ENCODE measurements at regions not wholly inside any gene's neighbourhood (a gene's known extent, or its start where the extent isn't known, plus 50 kb on each side); places are given as distances from the start of the nearest gene placed in this dataset.
A peak's percentile ranks its signal among the peaks of the same experiment; 100 is the strongest.

- DNase-seq (ENCODE audit: extremely low read depth, low read depth) = no peak
These were observed 232.0 kb downstream of the SNCA start for GRCh38 chr4:89604951-89605350.

- DNase-seq (ENCODE audit: extremely low read depth, low read depth) = no peak
These were observed 237.9 kb downstream of the SNCA start for GRCh38 chr4:89599026-89599425.

- peak; percentile 18 for DNase-seq (ENCODE audit: extremely low read depth, low read depth)
These were observed 238.4 kb downstream of the SNCA start for GRCh38 chr4:89598602-89599001.

- no peak for DNase-seq (ENCODE audit: extremely low read depth, low read depth)
These were observed 241.7 kb downstream of the SNCA start for GRCh38 chr4:89595125-89595789.

DNA sequence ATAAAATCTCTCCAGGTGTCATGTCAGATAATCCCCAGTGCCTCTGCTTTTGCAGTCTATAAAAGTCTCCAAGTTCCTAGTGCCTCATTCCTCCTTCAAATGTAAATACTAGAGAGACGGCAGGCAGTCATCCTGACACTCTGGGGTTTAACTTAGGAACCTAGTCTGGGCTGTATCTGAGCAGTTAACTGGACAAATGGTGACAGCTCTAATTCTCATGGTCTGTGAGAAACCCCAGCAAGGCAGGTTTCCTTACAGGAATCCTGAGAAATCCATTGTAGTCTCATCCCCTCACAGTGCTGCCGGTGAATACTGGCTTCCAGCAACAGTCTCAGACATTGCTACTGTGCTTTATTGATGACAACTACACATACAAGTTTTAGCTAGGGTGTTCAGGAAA, 246.8 kb downstream of the SNCA start:
- no peak for DNase-seq (ENCODE audit: extremely low read depth, low read depth)

- no peak for DNase-seq (ENCODE audit: extremely low read depth, low read depth)
These were observed 248.5 kb downstream of the SNCA start for GRCh38 chr4:89588421-89588820.

- no peak for DNase-seq (ENCODE audit: extremely low read depth, low read depth)
These were observed 249.6 kb downstream of the SNCA start for GRCh38 chr4:89587364-89587763.

DNA sequence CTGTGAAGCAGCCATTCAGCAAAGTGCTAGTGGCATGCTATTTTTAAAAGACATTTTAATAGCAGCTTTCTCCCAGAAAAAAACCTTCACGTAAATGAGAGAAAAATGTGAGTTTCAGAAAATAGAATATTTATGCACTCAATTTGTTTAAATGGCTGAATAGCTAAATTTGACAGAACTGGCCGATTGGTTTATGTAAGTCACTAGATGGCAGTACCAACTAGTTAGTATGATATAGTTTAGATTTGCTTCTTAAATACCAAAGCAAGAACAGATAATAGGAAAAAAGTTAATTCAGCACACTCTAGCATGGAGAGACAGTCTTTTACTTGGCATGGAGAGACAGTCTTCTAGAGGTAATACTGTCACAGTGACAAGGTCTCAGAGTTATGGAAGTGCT, 250.1 kb downstream of the SNCA start:
- peak; percentile 7 for DNase-seq (ENCODE audit: extremely low read depth, low read depth)

DNA sequence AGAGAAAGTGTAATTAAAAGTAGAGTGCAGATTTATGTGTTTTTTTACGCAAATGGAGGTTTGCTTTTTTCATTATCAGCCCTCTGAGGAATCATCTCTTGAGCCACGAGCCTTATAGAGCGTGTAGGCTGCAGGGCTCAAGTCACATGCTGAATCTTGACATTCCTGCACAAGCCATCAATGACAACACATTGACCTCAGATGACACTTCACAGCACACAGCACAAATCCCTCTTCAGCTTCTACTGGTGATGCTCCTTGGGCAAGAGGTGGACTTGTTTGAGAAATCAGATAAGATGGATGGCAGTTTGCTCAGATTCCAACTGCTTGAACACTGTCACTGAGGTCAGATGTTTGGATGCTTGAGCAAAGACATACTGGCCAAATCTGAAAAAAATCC, 250.6 kb downstream of the SNCA start:
- DNase-seq (ENCODE audit: extremely low read depth, low read depth) = no peak

DNA sequence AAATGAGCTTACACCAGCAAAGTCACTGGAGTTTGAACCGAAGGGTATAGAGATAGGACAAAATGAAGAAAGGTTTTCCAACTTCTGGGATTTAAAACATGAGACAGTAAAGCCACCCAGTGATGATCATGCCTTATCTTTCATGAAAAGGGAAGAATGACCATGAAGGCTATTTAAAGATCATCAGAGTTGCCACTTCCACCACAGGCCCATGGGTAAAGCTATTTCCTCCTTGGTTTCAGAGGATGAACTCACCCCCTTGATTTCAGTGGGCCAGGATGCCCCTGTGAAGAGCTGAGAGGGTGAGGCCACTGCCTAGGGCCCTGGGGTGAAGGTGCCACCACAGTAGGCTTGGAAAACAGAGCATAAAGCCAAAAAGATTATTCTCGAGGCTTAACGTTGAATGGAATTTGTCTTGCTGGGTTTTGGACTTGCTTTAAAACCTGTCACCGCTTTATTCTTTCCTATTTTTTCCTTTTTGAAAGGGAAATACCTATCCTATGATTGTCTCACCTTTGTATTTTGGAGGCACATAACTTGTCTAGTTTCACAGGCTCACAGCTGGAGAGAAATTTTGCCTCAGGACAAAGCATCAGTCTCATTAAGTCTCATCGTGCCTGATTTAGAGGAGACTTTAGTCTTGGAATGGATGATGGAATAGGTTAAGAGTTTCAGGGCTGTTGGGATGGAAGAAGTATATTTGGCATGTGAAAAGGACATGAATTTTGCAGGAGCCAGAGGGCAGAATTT, 254.0 kb downstream of the SNCA start:
- DNase-seq (ENCODE audit: extremely low read depth, low read depth) = no peak

GRCh38 chr4:89579771-89580170, 257.2 kb downstream of the SNCA start:
- DNase-seq (ENCODE audit: extremely low read depth, low read depth) = no peak

- DNase-seq (ENCODE audit: extremely low read depth, low read depth) = no peak
These were observed 260.7 kb downstream of the SNCA start for GRCh38 chr4:89576246-89576645.

GRCh38 chr4:89575840-89576239, 261.1 kb downstream of the SNCA start:
- no peak for DNase-seq (ENCODE audit: extremely low read depth, low read depth)

GRCh38 chr4:89574176-89574575, 262.8 kb downstream of the SNCA start:
- DNase-seq (ENCODE audit: extremely low read depth, low read depth) = no peak

DNA sequence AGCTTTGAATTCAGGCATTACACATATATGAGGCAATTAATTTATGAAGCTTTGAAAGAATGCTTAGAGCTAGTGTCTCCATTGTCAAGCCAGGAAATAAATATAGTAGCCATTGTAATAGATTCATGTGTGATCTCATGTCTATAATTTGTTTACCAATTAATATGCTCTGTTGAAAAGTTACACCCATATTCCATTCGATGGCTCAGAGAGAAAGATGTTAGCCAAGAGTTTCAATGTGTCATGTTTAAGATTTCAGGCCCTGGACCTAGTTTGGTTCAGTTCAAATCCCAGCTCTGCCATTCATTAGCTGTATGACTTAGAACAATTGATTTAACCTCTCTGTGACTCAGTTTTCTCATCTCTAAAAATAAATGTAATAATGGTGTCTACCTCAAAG, 263.3 kb downstream of the SNCA start:
- DNase-seq (ENCODE audit: extremely low read depth, low read depth) = no peak

- no peak for DNase-seq (ENCODE audit: extremely low read depth, low read depth)
These were observed 264.6 kb downstream of the SNCA start for GRCh38 chr4:89572224-89572858.

DNA sequence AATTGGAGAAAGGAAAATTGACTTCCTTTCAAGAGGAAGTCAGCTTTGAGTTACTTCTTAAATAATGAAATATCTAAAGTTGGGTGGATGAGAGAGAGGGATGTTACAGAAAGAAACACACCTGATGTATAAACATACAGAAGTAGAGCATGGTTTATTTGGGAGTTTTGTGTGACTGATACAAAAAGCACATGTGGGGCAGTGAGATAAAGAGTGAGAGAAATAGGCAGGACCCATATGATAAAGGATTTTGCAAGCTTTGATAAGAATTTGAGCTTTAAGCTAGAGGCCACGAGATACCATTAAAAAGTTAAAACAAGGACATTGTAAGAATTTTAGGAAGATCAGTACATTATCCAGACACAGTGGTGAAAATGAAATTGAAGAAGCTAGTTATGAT, 263.3 kb upstream of the GPRIN3 start:
- DNase-seq (ENCODE audit: extremely low read depth, low read depth) = no peak

GRCh38 chr4:89567936-89568335, 260.3 kb upstream of the GPRIN3 start:
- DNase-seq (ENCODE audit: extremely low read depth, low read depth) = no peak

DNA sequence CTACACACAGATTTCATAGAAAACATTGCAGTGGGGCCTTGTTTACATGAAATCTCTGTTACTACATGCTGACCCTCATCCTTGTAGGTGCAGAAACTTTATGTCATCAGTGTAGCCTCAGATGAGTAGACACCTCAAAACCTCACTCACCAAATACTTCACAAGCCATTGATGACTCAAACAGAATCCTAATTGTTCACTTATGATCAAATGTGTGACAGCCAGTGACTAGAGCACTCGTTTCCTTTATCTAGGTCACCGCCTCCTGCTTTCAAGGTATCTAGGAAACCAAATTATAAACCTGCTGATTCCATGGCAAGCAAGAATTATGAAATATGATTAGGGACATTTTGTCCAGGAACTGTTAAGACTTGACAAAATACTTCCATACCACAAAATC, 255.8 kb upstream of the GPRIN3 start:
- DNase-seq (ENCODE audit: extremely low read depth, low read depth) = no peak

DNA sequence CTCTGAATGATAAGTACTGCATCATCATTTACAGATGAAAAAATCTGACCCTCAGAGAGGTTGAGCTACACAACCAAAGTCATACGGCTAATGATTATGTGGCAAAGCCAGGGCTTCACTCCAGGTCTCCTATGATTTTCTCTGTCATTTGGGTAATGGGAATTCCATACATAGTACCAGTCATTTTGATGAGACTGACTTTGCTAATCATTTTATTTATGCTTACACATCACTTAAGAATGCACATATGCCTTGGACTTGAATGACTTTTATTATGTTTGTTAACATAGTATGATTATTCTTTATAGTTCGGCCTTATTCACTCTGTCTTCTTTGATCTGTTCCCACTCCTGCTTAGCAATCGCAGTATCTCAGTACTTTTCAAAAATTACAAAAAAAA, 255.1 kb upstream of the GPRIN3 start:
- DNase-seq (ENCODE audit: extremely low read depth, low read depth) = no peak

- no peak for DNase-seq (ENCODE audit: extremely low read depth, low read depth)
These were observed 253.4 kb upstream of the GPRIN3 start for GRCh38 chr4:89561048-89561447.

DNA sequence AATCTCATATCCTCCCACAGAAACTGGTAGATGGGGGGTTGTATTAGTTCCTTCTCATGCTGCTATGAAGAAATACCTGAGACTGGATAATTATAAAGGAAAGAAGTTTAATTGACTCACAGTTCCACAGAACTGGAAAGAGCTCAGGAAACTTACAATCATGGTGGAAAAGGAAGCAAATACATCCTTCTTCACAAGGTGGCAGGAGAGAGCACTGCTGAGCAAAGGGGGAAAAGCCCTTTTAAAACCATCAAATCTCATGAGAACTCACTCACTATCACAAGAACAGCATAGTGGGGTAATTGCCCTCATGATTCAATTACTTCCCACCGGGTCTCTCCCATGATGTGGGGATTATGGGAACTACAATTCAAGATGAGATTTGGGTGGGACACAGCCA, 250.5 kb upstream of the GPRIN3 start:
- no peak for DNase-seq (ENCODE audit: extremely low read depth, low read depth)
